Middle frontal gyrus (tissue), 1 donor: ENCODE measurements at regions not wholly inside any gene's neighbourhood (a gene's known extent, or its start where the extent isn't known, plus 50 kb on each side); places are given as distances from the start of the nearest gene placed in this dataset.
A peak's percentile ranks its signal among the peaks of the same experiment; 100 is the strongest.

Experiments used
- DNase-seq: peaks from one replicate; pipeline ENCODE4 v3.0.0-alpha.2; 2015; ENCODE audit warnings: low spot score; ENCODE audit errors: extremely low spot score

GRCh38 chr7:121575194-121575765, 179.2 kb upstream of the FAM3C start:
- DNase-seq, result no peak

- DNase-seq, result no peak
Measured at GRCh38 chr7:121574109-121574508, 178.0 kb upstream of the FAM3C start.

GRCh38 chr7:121572615-121573014, 176.5 kb upstream of the FAM3C start:
- no peak for DNase-seq

GRCh38 chr7:121570365-121570764, 174.3 kb upstream of the FAM3C start:
- no peak for DNase-seq

- no peak for DNase-seq
Measured at GRCh38 chr7:121563177-121563576, 167.1 kb upstream of the FAM3C start.

- no peak for DNase-seq
Measured at GRCh38 chr7:121562259-121562658, 166.2 kb upstream of the FAM3C start.

GRCh38 chr7:121561717-121562116, 165.6 kb upstream of the FAM3C start:
- no peak for DNase-seq

GRCh38 chr7:121560267-121560990, 164.3 kb upstream of the FAM3C start:
- DNase-seq, result no peak

- no peak for DNase-seq
Measured at GRCh38 chr7:121558288-121558687, 162.2 kb upstream of the FAM3C start.

GRCh38 chr7:121557034-121557892, 161.2 kb upstream of the FAM3C start:
- DNase-seq, result no peak

- DNase-seq, result no peak
Measured at GRCh38 chr7:121555558-121555957, 159.4 kb upstream of the FAM3C start.

GRCh38 chr7:121547544-121548092, 151.5 kb upstream of the FAM3C start:
- DNase-seq, result peak; percentile 76

GRCh38 chr7:121546632-121547543, 150.8 kb upstream of the FAM3C start:
- no peak for DNase-seq

- no peak for DNase-seq
Measured at GRCh38 chr7:121545418-121545817, 149.3 kb upstream of the FAM3C start.

GRCh38 chr7:121544726-121545125, 148.6 kb upstream of the FAM3C start:
- no peak for DNase-seq

- DNase-seq, result no peak
Measured at GRCh38 chr7:121544238-121544637, 148.1 kb upstream of the FAM3C start.

- no peak for DNase-seq
Measured at GRCh38 chr7:121541457-121541856, 145.3 kb upstream of the FAM3C start.

- DNase-seq, result no peak
Measured at GRCh38 chr7:121540138-121540537, 144.0 kb upstream of the FAM3C start.

GRCh38 chr7:121537031-121537430, 140.9 kb upstream of the FAM3C start:
- DNase-seq, result no peak

GRCh38 chr7:121531175-121532070, 135.3 kb upstream of the FAM3C start:
- no peak for DNase-seq
